WI38 (cell line): ENCODE measurements at regions not wholly inside any gene's neighbourhood (a gene's known extent, or its start where the extent isn't known, plus 50 kb on each side); places are given as distances from the start of the nearest gene placed in this dataset.

Experiments used
- H3K4me3 ChIP-seq: 2 replicates; pipeline ENCODE4 v1.5.1; 2011; ENCODE audit warnings: low read depth, mild to moderate bottlenecking, control low read depth, low read length
- TF ChIP-seq, protein P1 (sequence below): IDR thresholded peaks from 2 replicates; pipeline ENCODE4 v1.5.1; 2012; ENCODE audit warnings: low read depth, mild to moderate bottlenecking, control low read depth, low read length

DNA sequence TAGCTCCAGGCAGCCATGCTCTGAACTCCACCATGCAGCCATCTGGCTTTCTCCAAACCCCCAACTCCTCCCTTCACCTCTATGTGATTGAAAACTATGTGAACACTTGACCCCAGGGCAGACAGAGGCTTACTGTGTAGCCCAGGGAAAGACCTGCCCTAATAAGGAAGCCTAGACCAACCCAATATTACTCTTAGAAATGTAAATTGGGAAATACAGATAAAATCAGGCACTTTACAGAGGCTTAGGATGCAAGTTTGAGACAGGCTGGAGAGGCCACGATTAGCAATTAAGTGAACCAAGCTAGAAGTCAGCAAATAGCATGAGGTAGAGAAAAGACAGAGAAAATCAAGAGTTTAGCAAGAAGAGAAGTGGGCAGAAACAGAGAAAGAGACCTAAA is 141.7 kb upstream of the ABCA1 start:
- H3K4me3 ChIP-seq: no peak overlapping the region
- TF ChIP-seq, protein P1, sequence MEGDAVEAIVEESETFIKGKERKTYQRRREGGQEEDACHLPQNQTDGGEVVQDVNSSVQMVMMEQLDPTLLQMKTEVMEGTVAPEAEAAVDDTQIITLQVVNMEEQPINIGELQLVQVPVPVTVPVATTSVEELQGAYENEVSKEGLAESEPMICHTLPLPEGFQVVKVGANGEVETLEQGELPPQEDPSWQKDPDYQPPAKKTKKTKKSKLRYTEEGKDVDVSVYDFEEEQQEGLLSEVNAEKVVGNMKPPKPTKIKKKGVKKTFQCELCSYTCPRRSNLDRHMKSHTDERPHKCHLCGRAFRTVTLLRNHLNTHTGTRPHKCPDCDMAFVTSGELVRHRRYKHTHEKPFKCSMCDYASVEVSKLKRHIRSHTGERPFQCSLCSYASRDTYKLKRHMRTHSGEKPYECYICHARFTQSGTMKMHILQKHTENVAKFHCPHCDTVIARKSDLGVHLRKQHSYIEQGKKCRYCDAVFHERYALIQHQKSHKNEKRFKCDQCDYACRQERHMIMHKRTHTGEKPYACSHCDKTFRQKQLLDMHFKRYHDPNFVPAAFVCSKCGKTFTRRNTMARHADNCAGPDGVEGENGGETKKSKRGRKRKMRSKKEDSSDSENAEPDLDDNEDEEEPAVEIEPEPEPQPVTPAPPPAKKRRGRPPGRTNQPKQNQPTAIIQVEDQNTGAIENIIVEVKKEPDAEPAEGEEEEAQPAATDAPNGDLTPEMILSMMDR: no peak

GRCh38 chr9:105070176-105070575 is 142.2 kb upstream of the ABCA1 start:
- TF ChIP-seq, protein P1: no peak
- H3K4me3 ChIP-seq: no peak overlapping the region

- TF ChIP-seq, protein P1: no peak
- H3K4me3 ChIP-seq: no peak overlapping the region
Measured at GRCh38 chr9:105072476-105072875, 144.5 kb upstream of the ABCA1 start.

- H3K4me3 ChIP-seq: no peak overlapping the region
- TF ChIP-seq, protein P1: no peak
Measured at GRCh38 chr9:105073147-105073546, 145.2 kb upstream of the ABCA1 start.

- H3K4me3 ChIP-seq: no peak overlapping the region
- TF ChIP-seq, protein P1: no peak
Measured at GRCh38 chr9:105074491-105074890, 146.5 kb upstream of the ABCA1 start.

GRCh38 chr9:105076729-105077128 is 148.8 kb upstream of the ABCA1 start:
- TF ChIP-seq, protein P1: no peak
- no peak overlapping the region for H3K4me3 ChIP-seq

GRCh38 chr9:105079457-105079856 is 151.5 kb upstream of the ABCA1 start:
- TF ChIP-seq, protein P1: no peak
- H3K4me3 ChIP-seq: no peak overlapping the region
